GM23248 (cell line): ENCODE measurements at regions not wholly inside any gene's neighbourhood (a gene's known extent, or its start where the extent isn't known, plus 50 kb on each side); places are given as distances from the start of the nearest gene placed in this dataset.

Source experiments
- EZH2 ChIP-seq: fragments of 200-600 bp; sonication (generic); IDR thresholded peaks from 2 replicates; pipeline ENCODE4 v1.6.1; 2018; ENCODE audit warnings: antibody characterized with exemption, mild to moderate bottlenecking; ENCODE audit not compliant: insufficient read depth, poor library complexity, severe bottlenecking
- EZH2phosphoT487 ChIP-seq: fragments of 200-600 bp; sonication (generic); IDR thresholded peaks from 2 replicates; pipeline ENCODE4 v1.6.1; 2018; ENCODE audit warnings: antibody characterized with exemption, moderate library complexity, mild to moderate bottlenecking, low read depth; ENCODE audit not compliant: insufficient read depth

- no peak for TF ChIP-seq EZH2
- TF ChIP-seq EZH2phosphoT487: no peak
Measured at GRCh38 chr11:19332476-19332875, 91.7 kb upstream of the E2F8 start.
